Keratinocyte (primary cell): ENCODE measurements at regions not wholly inside any gene's neighbourhood (a gene's known extent, or its start where the extent isn't known, plus 50 kb on each side); places are given as distances from the start of the nearest gene placed in this dataset.

Experiments used
- DNase-seq: peaks from one replicate; pipeline ENCODE4 v3.0.0-alpha.2; 2011; ENCODE audit warnings: low read depth, missing footprints, low spot score
- FAIRE-seq: peaks from 2 replicates; lab custom pipeline; 2011; peaks lifted over from hg19 to GRCh38; lab: Jason Lieb, UNC
- H2AFZ ChIP-seq: 2 replicates; pipeline ENCODE4 v1.6.0; 2012; ENCODE audit warnings: low read length, control low read depth, inconsistent platforms; ENCODE audit not compliant: control insufficient read depth
- H3K27ac ChIP-seq: 2 replicates; pipeline ENCODE4 v1.5.1; 2011; ENCODE audit warnings: low read length; ENCODE audit not compliant: control insufficient read depth, insufficient read depth
- H3K27me3 ChIP-seq: 3 replicates; pipeline ENCODE4 v1.6.0; 2011; ENCODE audit warnings: low read length; ENCODE audit not compliant: control insufficient read depth, insufficient read depth; ENCODE audit errors: extremely low read depth
- H3K36me3 ChIP-seq, 2 experiments: 2 replicates in 1 of 2; 3 replicates in 1 of 2; pipeline ENCODE4 v1.5.1; 2011; ENCODE audit warnings: low read length in 2 of 2, mild to moderate bottlenecking in 1 of 2; ENCODE audit not compliant: control insufficient read depth in 2 of 2, insufficient read depth in 2 of 2; ENCODE audit errors: extremely low read depth in 1 of 2
- H3K4me1 ChIP-seq: 3 replicates; pipeline ENCODE4 v1.5.1; 2011; ENCODE audit warnings: low read length; ENCODE audit not compliant: control insufficient read depth, insufficient read depth; ENCODE audit errors: extremely low read depth
- H3K4me2 ChIP-seq: 3 replicates; pipeline ENCODE4 v1.6.0; 2011; ENCODE audit warnings: low read depth, low read length; ENCODE audit not compliant: control insufficient read depth, insufficient read depth; ENCODE audit errors: extremely low read depth
- H3K4me3 ChIP-seq, 3 experiments: fragments of 200-600 bp in 1 of 3; sonication (generic) in 1 of 3; 2 replicates in 2 of 3; 3 replicates in 1 of 3; pipeline ENCODE4 v1.5.1; 2011 to 2016; ENCODE audit warnings: low read length in 3 of 3, mild to moderate bottlenecking in 3 of 3, control low read depth in 2 of 3, inconsistent platforms in 1 of 3, low read depth in 1 of 3, mixed read lengths in 1 of 3, mixed run types in 1 of 3, moderate library complexity in 1 of 3; ENCODE audit not compliant: control insufficient read depth in 2 of 3, insufficient read depth in 2 of 3; ENCODE audit errors: extremely low read depth in 1 of 3
- H3K79me2 ChIP-seq: 2 replicates; pipeline ENCODE4 v1.6.0; 2012; ENCODE audit warnings: low read length; ENCODE audit not compliant: control insufficient read depth, insufficient read depth
- H3K9ac ChIP-seq: 3 replicates; pipeline ENCODE4 v1.6.0; 2011; ENCODE audit warnings: low read length; ENCODE audit not compliant: control insufficient read depth, insufficient read depth; ENCODE audit errors: extremely low read depth
- H3K9me1 ChIP-seq: 3 replicates; pipeline ENCODE4 v1.6.0; 2011; ENCODE audit warnings: low read length; ENCODE audit not compliant: control insufficient read depth, insufficient read depth; ENCODE audit errors: extremely low read depth
- H3K9me3 ChIP-seq: 2 replicates; pipeline ENCODE4 v1.5.1; 2012; ENCODE audit warnings: low read depth, low read length; ENCODE audit not compliant: control insufficient read depth
- H4K20me1 ChIP-seq: 3 replicates; pipeline ENCODE4 v1.6.0; 2011; ENCODE audit warnings: low read length; ENCODE audit not compliant: control insufficient read depth, insufficient read depth; ENCODE audit errors: extremely low read depth
- EZH2 ChIP-seq: IDR thresholded peaks from one replicate; pipeline ENCODE4 v1.6.1; 2012; ENCODE audit warnings: inconsistent platforms, mild to moderate bottlenecking, low read length, moderate library complexity
- dilution Hi-C: fragments of 300-500 bp; cut with MboI; formaldehyde crosslinking; loops from one replicate; pipeline ENCODE4 v1.7.0; 2020; ENCODE audit warnings: low sequenced_read_pairs; ENCODE audit not compliant: extremely low pct_ligation_motif_present
- TF ChIP-seq, protein P1 (sequence below), 3 experiments: IDR thresholded peaks in 1 of 3; conservative IDR thresholded peaks in 1 of 3; optimal IDR thresholded peaks in 1 of 3; 2 replicates in 2 of 3; 3 replicates in 1 of 3; pipeline versions ENCODE3 to v1.5.1; 2011; ENCODE audit warnings: low read length in 3 of 3, mild to moderate bottlenecking in 3 of 3, moderate library complexity in 2 of 3, control low read depth in 1 of 3, inconsistent platforms in 1 of 3; ENCODE audit not compliant: insufficient read depth in 2 of 3; ENCODE audit errors: extremely low read depth in 1 of 3

DNA sequence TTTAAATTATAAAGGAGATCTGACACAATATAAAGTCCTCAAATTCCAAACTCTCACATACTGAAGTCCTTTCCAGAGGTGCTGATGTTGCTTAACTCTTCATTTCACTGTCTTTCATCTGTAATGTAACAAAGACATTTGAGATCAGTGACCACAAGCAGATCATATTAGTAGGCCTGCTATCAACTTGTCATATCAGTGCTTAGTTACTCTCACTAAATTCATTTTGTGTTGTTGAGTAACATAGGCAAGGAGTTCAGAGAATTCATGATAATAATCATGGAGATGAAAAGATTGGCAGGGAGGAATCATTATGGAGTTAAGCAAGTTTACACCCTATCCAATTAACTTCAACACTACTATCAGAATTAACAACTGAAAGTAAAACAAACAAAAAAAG, 571.0 kb upstream of the ARRDC3 start:
- Histone ChIP-seq H3K9ac (no peak overlapping the region), H3K4me1 (no peaks in the 10 kb centered on the region), H3K9me3 (no peaks in the 10 kb centered on the region), H4K20me1 (no peaks in the 10 kb centered on the region), H2AFZ (no peak overlapping the region), H3K36me3 (no peaks in the 10 kb centered on the region), H3K27ac (no peak overlapping the region), H3K79me2 (no peaks in the 10 kb centered on the region), H3K9me1 (no peaks in the 10 kb centered on the region), H3K27me3 (no peaks in the 10 kb centered on the region), H3K4me3 (no peak overlapping the region), H3K4me2 (no peak overlapping the region)
- FAIRE-seq = no peak
- dilution Hi-C loops = no loop called here
- no peak for TF ChIP-seq EZH2
- TF ChIP-seq, protein P1, sequence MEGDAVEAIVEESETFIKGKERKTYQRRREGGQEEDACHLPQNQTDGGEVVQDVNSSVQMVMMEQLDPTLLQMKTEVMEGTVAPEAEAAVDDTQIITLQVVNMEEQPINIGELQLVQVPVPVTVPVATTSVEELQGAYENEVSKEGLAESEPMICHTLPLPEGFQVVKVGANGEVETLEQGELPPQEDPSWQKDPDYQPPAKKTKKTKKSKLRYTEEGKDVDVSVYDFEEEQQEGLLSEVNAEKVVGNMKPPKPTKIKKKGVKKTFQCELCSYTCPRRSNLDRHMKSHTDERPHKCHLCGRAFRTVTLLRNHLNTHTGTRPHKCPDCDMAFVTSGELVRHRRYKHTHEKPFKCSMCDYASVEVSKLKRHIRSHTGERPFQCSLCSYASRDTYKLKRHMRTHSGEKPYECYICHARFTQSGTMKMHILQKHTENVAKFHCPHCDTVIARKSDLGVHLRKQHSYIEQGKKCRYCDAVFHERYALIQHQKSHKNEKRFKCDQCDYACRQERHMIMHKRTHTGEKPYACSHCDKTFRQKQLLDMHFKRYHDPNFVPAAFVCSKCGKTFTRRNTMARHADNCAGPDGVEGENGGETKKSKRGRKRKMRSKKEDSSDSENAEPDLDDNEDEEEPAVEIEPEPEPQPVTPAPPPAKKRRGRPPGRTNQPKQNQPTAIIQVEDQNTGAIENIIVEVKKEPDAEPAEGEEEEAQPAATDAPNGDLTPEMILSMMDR (optimal IDR thresholded peaks at IDR 0.05 in 1 of 3, IDR thresholded peaks at IDR 0.05 in 1 of 3, conservative IDR thresholded peaks at IDR 0.05 in 1 of 3; ENCODE audit: extremely low read depth in 1 of 3, insufficient read depth in 2 of 3, low read length in 3 of 3) = no peak
- no peak for DNase-seq

DNA sequence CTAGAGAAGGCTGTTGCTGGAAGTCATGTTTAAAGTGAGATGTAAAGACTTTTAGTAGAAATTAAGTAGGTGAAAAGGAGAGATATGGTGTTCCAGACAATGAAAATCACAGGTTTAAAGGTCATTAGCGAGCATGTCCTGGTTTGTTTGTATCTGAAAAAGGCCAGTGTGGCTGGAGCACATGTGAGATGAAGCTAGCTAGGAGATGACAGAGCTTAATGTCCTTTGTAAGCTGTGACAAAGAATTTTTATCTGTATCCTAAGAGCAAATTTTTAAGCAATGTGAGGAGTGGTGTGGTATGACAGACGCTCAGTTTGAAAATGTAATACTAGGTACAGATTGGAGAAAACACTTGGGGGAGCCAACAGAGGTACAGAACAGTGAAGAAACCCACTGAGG, 567.2 kb upstream of the ARRDC3 start:
- Histone ChIP-seq H3K4me1 (no peaks in the 10 kb centered on the region), H3K9me3 (no peaks in the 10 kb centered on the region), H3K9ac (no peak overlapping the region), H2AFZ (no peak overlapping the region), H3K4me2 (no peak overlapping the region), H3K79me2 (no peaks in the 10 kb centered on the region), H3K27ac (no peak overlapping the region), H3K36me3 (no peaks in the 10 kb centered on the region), H3K27me3 (no peaks in the 10 kb centered on the region), H4K20me1 (no peaks in the 10 kb centered on the region), H3K4me3 (no peak overlapping the region), H3K9me1 (no peaks in the 10 kb centered on the region)
- FAIRE-seq (no peak), DNase-seq (no peak)
- dilution Hi-C loops = no loop called here
- TF ChIP-seq, protein P1 (optimal IDR thresholded peaks at IDR 0.05 in 1 of 3, IDR thresholded peaks at IDR 0.05 in 1 of 3, conservative IDR thresholded peaks at IDR 0.05 in 1 of 3; ENCODE audit: extremely low read depth in 1 of 3, insufficient read depth in 2 of 3, low read length in 3 of 3) = no peak
- TF ChIP-seq EZH2 = no peak
